ENCODE measurements at regions not wholly inside any gene's neighbourhood (a gene's known extent, or its start where the extent isn't known, plus 50 kb on each side); places are given as distances from the start of the nearest gene placed in this dataset.
"Not testable (repeated sequence)": the region's sequence is repeated elsewhere in the genome, so short reads cannot be mapped to it uniquely, and the experiment has no call there.

GRCh38 chr16:59455497-59455896, 721.4 kb upstream of the GOT2 start:
- no peak for DNase-seq

DNA sequence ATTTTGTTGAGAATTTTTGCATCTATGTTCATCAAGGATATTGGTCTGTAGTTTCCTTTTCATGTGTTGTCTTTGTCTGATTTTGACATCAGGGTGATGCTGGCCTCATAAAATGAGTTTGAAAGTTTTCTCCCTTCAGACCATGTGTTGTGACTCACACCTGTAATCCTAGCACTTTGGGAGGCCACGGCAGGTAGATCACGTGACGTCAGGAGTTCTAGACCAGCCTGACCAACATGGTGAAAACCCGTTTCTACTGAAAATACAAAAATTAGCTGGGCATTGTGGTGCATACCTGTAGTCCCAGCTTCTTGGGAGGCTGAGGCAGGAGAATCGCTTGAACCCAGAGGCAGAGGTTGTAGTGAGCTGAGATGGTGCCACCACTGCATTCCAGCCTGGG, 716.4 kb upstream of the GOT2 start:
- not testable (repeated sequence) for DNase-seq

DNA sequence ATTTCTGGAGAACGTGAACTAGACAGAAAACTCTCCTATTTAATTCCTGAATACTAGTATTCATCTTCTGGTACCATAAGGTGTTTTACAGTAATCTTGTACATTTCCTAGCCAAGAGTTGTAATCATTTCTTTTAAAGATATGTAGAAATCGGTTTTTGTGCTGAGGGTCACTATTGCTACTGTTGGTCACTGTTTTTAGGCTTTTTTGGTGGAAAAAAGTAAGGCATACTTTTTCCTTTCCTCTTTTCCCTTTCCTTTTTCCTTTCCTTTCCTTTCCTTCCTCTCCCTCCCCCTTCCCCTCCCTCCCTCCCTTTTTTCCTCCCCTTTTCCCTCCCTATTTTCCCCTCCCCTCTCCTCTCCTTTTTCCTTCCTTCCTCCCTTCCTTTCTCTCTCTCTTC, 706.4 kb upstream of the GOT2 start:
- DNase-seq = no peak

DNA sequence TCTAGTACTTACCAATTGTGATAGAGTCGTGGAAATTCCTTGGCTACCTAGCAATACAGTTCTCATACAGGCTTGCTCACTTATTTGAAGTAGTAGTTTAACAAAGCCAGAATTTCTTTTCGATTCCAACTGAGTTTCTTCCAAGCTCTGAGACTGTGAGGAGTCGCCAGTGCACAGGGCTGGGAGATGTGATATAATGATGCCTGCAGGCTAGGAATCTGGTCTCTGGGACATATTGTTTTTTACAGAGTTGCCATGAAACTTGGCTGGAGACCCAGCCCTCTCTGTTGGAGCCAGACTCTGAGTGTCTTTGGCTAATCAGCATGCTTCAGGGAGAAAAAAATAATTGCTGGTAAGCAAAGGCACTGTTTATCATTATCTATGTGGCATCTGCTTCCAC, 698.8 kb upstream of the GOT2 start:
- no peak for DNase-seq

GRCh38 chr16:59432276-59432675, 698.2 kb upstream of the GOT2 start:
- DNase-seq = no peak

- DNase-seq = no peak
Observed at GRCh38 chr16:59424714-59425273, 690.7 kb upstream of the GOT2 start.

GRCh38 chr16:59411961-59412841, 678.1 kb upstream of the GOT2 start:
- DNase-seq = peak; percentile 25 to 35

DNA sequence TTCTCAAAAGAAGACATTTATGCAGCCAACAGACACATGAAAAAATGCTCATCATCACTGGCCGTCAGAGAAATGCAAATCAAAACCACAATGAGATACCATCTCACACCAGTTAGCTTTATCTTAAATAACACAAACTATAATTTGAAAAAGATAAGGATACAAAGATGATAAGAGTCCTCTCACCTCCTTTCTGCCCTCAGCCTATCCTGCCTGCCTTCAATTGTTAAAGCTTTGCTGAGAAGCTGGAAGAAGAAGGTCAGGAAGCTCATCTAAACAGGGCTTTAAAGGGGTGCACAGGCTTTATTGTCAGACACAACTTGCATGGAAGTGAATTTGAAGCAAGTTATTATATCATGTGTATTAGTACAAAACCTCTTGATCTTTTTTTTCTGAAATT, 676.3 kb upstream of the GOT2 start:
- peak in 1 of 2 experiments; percentile 17 for DNase-seq

- no peak for DNase-seq
Observed at GRCh38 chr16:59405802-59406201, 671.7 kb upstream of the GOT2 start.

- DNase-seq = no peak
Observed at GRCh38 chr16:59404509-59404908, 670.4 kb upstream of the GOT2 start.

- DNase-seq = no peak
Observed at GRCh38 chr16:59400830-59401229, 666.7 kb upstream of the GOT2 start.

- DNase-seq = no peak
Observed at GRCh38 chr16:59397638-59398037, 663.5 kb upstream of the GOT2 start.

DNA sequence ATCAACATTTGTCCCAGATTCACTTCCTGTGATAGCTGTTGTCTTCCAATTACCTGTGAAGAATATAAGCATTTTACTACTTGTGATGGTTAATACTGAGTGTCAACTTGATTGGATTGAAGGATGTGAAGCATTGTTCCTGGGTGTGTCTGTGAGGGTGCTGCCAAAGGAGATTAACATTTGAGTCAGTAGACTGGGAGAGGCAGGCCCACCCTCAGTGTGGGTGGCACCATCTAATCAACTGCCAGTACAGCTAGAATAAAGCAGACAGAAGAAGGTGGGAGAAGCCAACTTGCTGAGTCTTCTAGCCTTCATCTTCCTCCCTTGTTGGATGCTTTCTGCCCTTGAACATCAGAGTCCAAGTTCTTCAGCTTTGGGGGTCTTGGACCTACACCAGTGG, 660.4 kb upstream of the GOT2 start:
- no peak for DNase-seq

- DNase-seq = no peak
Observed at GRCh38 chr16:59392911-59393310, 658.8 kb upstream of the GOT2 start.

DNA sequence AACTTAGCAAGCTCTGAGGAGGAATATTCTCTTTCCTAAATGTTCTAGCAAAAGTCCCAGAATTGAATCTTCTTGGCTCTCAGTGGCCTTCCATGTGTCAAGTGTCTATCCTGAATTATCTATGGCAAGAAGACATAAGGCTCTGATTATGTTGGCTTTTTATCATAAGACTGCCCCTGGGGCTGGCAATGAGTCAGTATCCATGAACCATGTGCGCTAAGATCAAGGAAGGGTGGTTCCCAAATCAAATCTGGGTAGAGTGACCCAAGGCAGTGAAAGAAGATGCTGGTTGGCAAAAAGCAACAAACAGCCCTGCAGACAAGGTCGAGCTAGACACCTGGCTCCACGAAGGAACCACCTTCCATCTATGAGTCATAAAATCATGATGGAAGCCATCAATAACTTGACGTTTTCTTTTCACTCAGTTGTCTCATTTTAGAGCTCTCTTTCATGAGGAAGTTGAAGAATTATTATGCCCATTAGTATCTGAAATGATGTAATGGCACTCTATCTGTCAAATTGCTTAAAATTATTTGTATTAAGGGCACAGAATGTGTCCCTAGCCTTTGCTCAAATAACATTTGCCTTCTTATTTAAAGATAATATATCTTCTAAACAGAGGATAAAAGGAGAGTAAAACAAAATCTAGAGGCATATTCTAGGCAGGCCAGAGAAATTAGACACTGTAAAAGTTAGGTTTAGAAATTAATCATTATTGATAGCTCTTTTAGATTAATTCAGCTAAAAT, 657.7 kb upstream of the GOT2 start:
- DNase-seq = no peak

- peak in 1 of 2 experiments; percentile 3 for DNase-seq
Observed at GRCh38 chr16:59385959-59386358, 651.8 kb upstream of the GOT2 start.

- DNase-seq = peak in 1 of 2 experiments; percentile 3
Observed at GRCh38 chr16:59385491-59385890, 651.4 kb upstream of the GOT2 start.

GRCh38 chr16:59373632-59374031, 639.5 kb upstream of the GOT2 start:
- DNase-seq = no peak

GRCh38 chr16:59370717-59371116, 636.6 kb upstream of the GOT2 start:
- DNase-seq = no peak

DNA sequence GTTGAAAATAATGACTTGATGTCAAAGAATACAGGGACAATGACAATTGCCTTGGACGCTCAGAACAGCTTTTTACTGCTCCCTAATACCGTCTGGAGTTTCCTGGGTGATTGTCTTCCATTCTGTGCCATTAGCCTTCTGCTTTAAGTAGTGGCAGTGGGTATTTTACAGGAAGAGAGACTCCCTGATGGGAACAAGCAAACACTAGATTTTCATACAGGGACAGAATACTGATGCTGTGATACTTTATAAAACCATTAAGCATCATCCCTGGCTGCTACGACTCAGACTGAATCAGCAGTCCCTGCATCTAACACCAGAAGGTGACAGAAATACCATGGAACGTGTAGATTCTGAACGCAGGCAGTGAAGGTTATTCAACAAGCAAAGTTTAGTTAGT, 635.4 kb upstream of the GOT2 start:
- DNase-seq = no peak

GRCh38 chr16:59368586-59368985, 634.5 kb upstream of the GOT2 start:
- DNase-seq = no peak

DNA sequence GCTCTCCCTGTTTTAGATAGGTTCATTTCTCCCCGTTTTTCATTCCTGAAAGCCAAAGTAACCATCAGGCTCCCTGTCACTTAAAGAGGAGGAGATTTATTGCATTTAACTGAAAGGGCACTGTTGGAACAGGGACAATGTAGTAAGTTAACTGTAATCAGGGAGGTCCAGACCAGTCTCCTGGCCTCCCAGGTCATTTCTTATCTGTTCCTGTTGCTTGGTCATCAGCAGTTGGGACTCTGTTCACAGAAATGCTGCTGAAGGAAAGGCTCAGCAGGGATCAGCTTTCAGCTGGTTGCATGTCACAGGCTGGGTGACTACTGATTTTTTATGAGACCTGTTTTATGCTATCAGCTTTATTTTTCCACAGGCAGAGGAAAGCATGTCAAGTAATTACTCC, 622.6 kb upstream of the GOT2 start:
- peak in 1 of 2 experiments; percentile 17 for DNase-seq

DNA sequence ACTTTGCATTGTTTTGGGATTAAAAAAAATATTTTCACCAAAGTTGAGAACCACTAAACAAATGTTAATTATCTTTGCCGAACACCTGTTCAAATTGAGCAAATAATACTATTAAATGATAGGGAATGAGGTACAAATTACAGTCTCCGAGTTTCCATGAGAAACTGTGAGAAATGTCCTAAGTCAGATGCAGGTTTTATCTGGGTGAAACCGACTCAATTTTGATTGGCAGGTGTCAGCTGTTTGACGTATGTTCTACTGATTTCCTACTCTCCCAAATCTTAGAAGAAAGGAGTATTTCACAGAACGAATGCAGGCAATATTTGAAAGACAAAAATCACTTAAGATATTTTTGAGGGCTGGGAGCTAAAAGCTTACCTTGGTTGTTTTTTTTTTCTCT, 622.0 kb upstream of the GOT2 start:
- no peak for DNase-seq

DNA sequence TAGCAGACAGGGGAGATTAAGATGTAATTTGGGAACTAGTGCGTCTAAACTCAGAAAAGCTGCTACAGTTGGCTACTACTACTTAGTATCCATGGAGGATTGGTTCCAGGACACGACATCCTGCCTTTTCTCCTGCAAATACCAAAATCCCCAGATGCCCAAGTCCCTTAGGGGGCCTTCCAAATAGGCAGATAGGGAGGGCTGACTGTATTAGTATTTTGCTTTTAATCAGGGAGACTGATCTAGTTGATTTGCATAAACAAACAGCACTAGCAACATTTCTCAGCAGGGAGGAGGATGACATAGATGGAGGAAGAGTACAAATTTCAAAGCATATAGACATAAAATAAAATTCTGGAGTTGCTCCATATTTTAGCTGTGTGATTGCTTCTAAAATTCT, 621.6 kb upstream of the GOT2 start:
- peak; percentile 47 to 50 for DNase-seq
